ENCODE measurements at regions not wholly inside any gene's neighbourhood (a gene's known extent, or its start where the extent isn't known, plus 50 kb on each side); places are given as distances from the start of the nearest gene placed in this dataset.

- Histone ChIP-seq H3K36me3 (ENCODE audit: insufficient read depth, low read length) (no peaks in the 10 kb centered on the region), H3F3A (ENCODE audit: low read depth) (no peaks in the 10 kb centered on the region), H3K4me1 (ENCODE audit: insufficient read depth, low read length, poor library complexity, severe bottlenecking) (no peaks in the 10 kb centered on the region), H3K4me3 (ENCODE audit: low read length, poor library complexity, severe bottlenecking) (no peak overlapping the region), H3K4me2 (ENCODE audit: low read depth, low read length, poor library complexity, severe bottlenecking) (no peak overlapping the region), H2AFZ (ENCODE audit: low read length) (no peak overlapping the region), H3K9me2 (replicated peaks; ENCODE audit: low read depth, low read length) (no peaks in the 10 kb centered on the region), H3K27me3 (ENCODE audit: insufficient read depth, low read length, poor library complexity, severe bottlenecking) (no peaks in the 10 kb centered on the region), H3K9ac (ENCODE audit: low read depth, low read length, poor library complexity, severe bottlenecking) (no peak overlapping the region), H4K20me1 (ENCODE audit: insufficient read depth, low read length, poor library complexity, severe bottlenecking) (no peaks in the 10 kb centered on the region), H3K79me2 (ENCODE audit: insufficient read depth, low read length) (no peaks in the 10 kb centered on the region), H3K9me3 (ENCODE audit: insufficient read depth, low read depth, low read length) (no peaks in the 10 kb centered on the region)
- TF ChIP-seq CTCF (conservative IDR thresholded peaks at IDR 0.05; ENCODE audit: low read length), result no peak
- no peak for TF ChIP-seq EZH2phosphoT487 (IDR thresholded peaks at IDR 0.05; ENCODE audit: borderline replicate concordance)
These were observed 169.4 kb upstream of the HTR2A start for GRCh38 chr13:47066226-47066625.

GRCh38 chr13:47064381-47064780, 167.5 kb upstream of the HTR2A start:
- no peaks in the 10 kb centered on the region for H3F3A ChIP-seq (ENCODE audit: low read depth)
- no peak overlapping the region for H3K4me3 ChIP-seq (ENCODE audit: low read length, poor library complexity, severe bottlenecking)
- H3K9me3 ChIP-seq (ENCODE audit: insufficient read depth, low read depth, low read length), result no peaks in the 10 kb centered on the region
- no peak overlapping the region for H2AFZ ChIP-seq (ENCODE audit: low read length)
- H3K4me2 ChIP-seq (ENCODE audit: low read depth, low read length, poor library complexity, severe bottlenecking), result no peak overlapping the region
- no peaks in the 10 kb centered on the region for H3K79me2 ChIP-seq (ENCODE audit: insufficient read depth, low read length)
- no peaks in the 10 kb centered on the region for H3K27me3 ChIP-seq (ENCODE audit: insufficient read depth, low read length, poor library complexity, severe bottlenecking)
- H3K9ac ChIP-seq (ENCODE audit: low read depth, low read length, poor library complexity, severe bottlenecking), result no peak overlapping the region
- H3K9me2 ChIP-seq (replicated peaks; ENCODE audit: low read depth, low read length), result no peaks in the 10 kb centered on the region
- no peaks in the 10 kb centered on the region for H3K4me1 ChIP-seq (ENCODE audit: insufficient read depth, low read length, poor library complexity, severe bottlenecking)
- no peaks in the 10 kb centered on the region for H4K20me1 ChIP-seq (ENCODE audit: insufficient read depth, low read length, poor library complexity, severe bottlenecking)
- H3K36me3 ChIP-seq (ENCODE audit: insufficient read depth, low read length), result no peaks in the 10 kb centered on the region
- no peak for TF ChIP-seq CTCF (conservative IDR thresholded peaks at IDR 0.05; ENCODE audit: low read length)

GRCh38 chr13:47049276-47049989, 152.6 kb upstream of the HTR2A start:
- no peak for TF ChIP-seq CTCF (conservative IDR thresholded peaks at IDR 0.05; ENCODE audit: low read length)
- no peak for TF ChIP-seq EZH2phosphoT487 (IDR thresholded peaks at IDR 0.05; ENCODE audit: borderline replicate concordance)
- no peak overlapping the region for H3K4me3 ChIP-seq (ENCODE audit: low read length, poor library complexity, severe bottlenecking)
- no peaks in the 10 kb centered on the region for H3K36me3 ChIP-seq (ENCODE audit: insufficient read depth, low read length)
- H4K20me1 ChIP-seq (ENCODE audit: insufficient read depth, low read length, poor library complexity, severe bottlenecking), result no peaks in the 10 kb centered on the region
- no peak overlapping the region for H2AFZ ChIP-seq (ENCODE audit: low read length)
- no peaks in the 10 kb centered on the region for H3F3A ChIP-seq (ENCODE audit: low read depth)
- H3K9me3 ChIP-seq (ENCODE audit: insufficient read depth, low read depth, low read length), result no peaks in the 10 kb centered on the region
- no peaks in the 10 kb centered on the region for H3K4me1 ChIP-seq (ENCODE audit: insufficient read depth, low read length, poor library complexity, severe bottlenecking)
- no peaks in the 10 kb centered on the region for H3K79me2 ChIP-seq (ENCODE audit: insufficient read depth, low read length)
- H3K9ac ChIP-seq (ENCODE audit: low read depth, low read length, poor library complexity, severe bottlenecking), result no peak overlapping the region
- H3K9me2 ChIP-seq (replicated peaks; ENCODE audit: low read depth, low read length), result no peaks in the 10 kb centered on the region
- H3K4me2 ChIP-seq (ENCODE audit: low read depth, low read length, poor library complexity, severe bottlenecking), result no peak overlapping the region
- H3K27me3 ChIP-seq (ENCODE audit: insufficient read depth, low read length, poor library complexity, severe bottlenecking), result no peaks in the 10 kb centered on the region

Measured in Loucy (cell line).